Spinal cord (tissue), 9 donors: ENCODE measurements at regions not wholly inside any gene's neighbourhood (a gene's known extent, or its start where the extent isn't known, plus 50 kb on each side); places are given as distances from the start of the nearest gene placed in this dataset.

ENCODE experiments used
- DNase-seq, 6 donors: peaks; one replicate each; pipeline versions ENCODE4 v3.0.0 to v3.0.0-alpha.2; 2013 to 2015; ENCODE audit warnings: low spot score in 6 of 6, low read depth in 4 of 6
- H3K27ac ChIP-seq: one replicate; pipeline ENCODE4 v1.5.1; 2013; ENCODE audit warnings: low read depth, low read length, control low read depth
- H3K27me3 ChIP-seq: one replicate; pipeline ENCODE4 v1.6.1; 2013; ENCODE audit warnings: low read length; ENCODE audit not compliant: control insufficient read depth, insufficient read depth
- H3K36me3 ChIP-seq: one replicate; pipeline ENCODE4 v1.6.1; 2013; ENCODE audit warnings: low read length; ENCODE audit not compliant: control insufficient read depth, insufficient read depth
- H3K4me1 ChIP-seq: one replicate; pipeline ENCODE4 v1.6.1; 2013; ENCODE audit warnings: low read length; ENCODE audit not compliant: control insufficient read depth, insufficient read depth
- H3K4me3 ChIP-seq: one replicate; pipeline ENCODE4 v1.5.1; 2013; ENCODE audit warnings: low read depth, low read length, control low read depth
- H3K9me3 ChIP-seq: one replicate; pipeline ENCODE4 v1.6.1; 2013; ENCODE audit warnings: low read length; ENCODE audit not compliant: control insufficient read depth, insufficient read depth
- WGBS: methylation state at CpG from one replicate; pipeline ENCODE4 v1.1.5; 2013; ENCODE audit warnings: missing lambda C conversion rate; ENCODE audit not compliant: insufficient coverage; 5-methylcytosine and 5-hydroxymethylcytosine counted together
- donor health status: healthy.

GRCh38 chr3:163957072-163957471 is 1121.2 kb downstream of the SI start:
- Histone ChIP-seq H3K4me3 (no peak overlapping the region), H3K4me1 (no peaks in the 10 kb centered on the region), H3K9me3 (no peaks in the 10 kb centered on the region), H3K36me3 (no peaks in the 10 kb centered on the region), H3K27ac (no peak overlapping the region), H3K27me3 (no peaks in the 10 kb centered on the region)
- peak in 1 of 6 donors; percentile 14 for DNase-seq

GRCh38 chr3:163953526-163953925 is 1124.8 kb downstream of the SI start:
- H3K27ac ChIP-seq: no peak overlapping the region
- no peaks in the 10 kb centered on the region for H3K9me3 ChIP-seq
- H3K4me1 ChIP-seq: no peaks in the 10 kb centered on the region
- WGBS: 79% methylated on average over 9 of the region's 9 CpGs
- no peak for DNase-seq
- H3K27me3 ChIP-seq: no peaks in the 10 kb centered on the region
- no peak overlapping the region for H3K4me3 ChIP-seq
- no peaks in the 10 kb centered on the region for H3K36me3 ChIP-seq

GRCh38 chr3:163952499-163952898 is 1125.8 kb downstream of the SI start:
- no peaks in the 10 kb centered on the region for H3K9me3 ChIP-seq
- DNase-seq: no peak
- no peak overlapping the region for H3K4me3 ChIP-seq
- 90% methylated on average over 3 of the region's 3 CpGs for WGBS
- H3K27ac ChIP-seq: no peak overlapping the region
- H3K36me3 ChIP-seq: no peaks in the 10 kb centered on the region
- no peaks in the 10 kb centered on the region for H3K4me1 ChIP-seq
- H3K27me3 ChIP-seq: no peaks in the 10 kb centered on the region

- WGBS: no CpG with 5 or more reads among the region's 2 CpGs
- H3K36me3 ChIP-seq: no peaks in the 10 kb centered on the region
- H3K27ac ChIP-seq: no peak overlapping the region
- H3K4me1 ChIP-seq: no peaks in the 10 kb centered on the region
- no peaks in the 10 kb centered on the region for H3K27me3 ChIP-seq
- H3K9me3 ChIP-seq: no peaks in the 10 kb centered on the region
- H3K4me3 ChIP-seq: no peak overlapping the region
- peak in 2 of 6 donors; percentile 8 to 48 for DNase-seq
These were observed 1126.8 kb downstream of the SI start for GRCh38 chr3:163951397-163951987.

GRCh38 chr3:163946785-163947184 is 1131.5 kb downstream of the SI start:
- no peaks in the 10 kb centered on the region for H3K27me3 ChIP-seq
- no peak for DNase-seq
- no peak overlapping the region for H3K4me3 ChIP-seq
- H3K27ac ChIP-seq: no peak overlapping the region
- H3K36me3 ChIP-seq: no peaks in the 10 kb centered on the region
- no CpG with 5 or more reads among the region's 4 CpGs for WGBS
- H3K9me3 ChIP-seq: no peaks in the 10 kb centered on the region
- no peaks in the 10 kb centered on the region for H3K4me1 ChIP-seq

- DNase-seq: no peak
- Histone ChIP-seq H3K9me3 (no peaks in the 10 kb centered on the region), H3K36me3 (no peaks in the 10 kb centered on the region), H3K4me3 (no peak overlapping the region), H3K27me3 (no peaks in the 10 kb centered on the region), H3K27ac (no peak overlapping the region), H3K4me1 (no peaks in the 10 kb centered on the region)
- WGBS: no CpG with 5 or more reads among the region's 1 CpG
These were observed 1134.6 kb downstream of the SI start for GRCh38 chr3:163943664-163944063.

GRCh38 chr3:163939926-163940325 is 1138.4 kb downstream of the SI start:
- 100% methylated on average over 2 of the region's 3 CpGs for WGBS

GRCh38 chr3:163936543-163936942 is 1141.8 kb downstream of the SI start:
- WGBS: no CpG with 5 or more reads among the region's 1 CpG
- DNase-seq: peak in 1 of 6 donors; percentile 57

More at GRCh38 chr3:163939926-163940325, 1138.4 kb downstream of the SI start:
- Histone ChIP-seq H3K4me3 (no peak overlapping the region), H3K9me3 (no peaks in the 10 kb centered on the region), H3K36me3 (no peaks in the 10 kb centered on the region), H3K27ac (no peak overlapping the region), H3K4me1 (no peaks in the 10 kb centered on the region), H3K27me3 (no peaks in the 10 kb centered on the region)
- no peak for DNase-seq

GRCh38 chr3:163935411-163935810 is 1142.9 kb downstream of the SI start:
- no peaks in the 10 kb centered on the region for H3K4me1 ChIP-seq
- H3K4me3 ChIP-seq: no peak overlapping the region
- H3K27ac ChIP-seq: no peak overlapping the region
- 79% methylated on average over 2 of the region's 3 CpGs for WGBS
- H3K36me3 ChIP-seq: no peaks in the 10 kb centered on the region
- H3K9me3 ChIP-seq: no peaks in the 10 kb centered on the region
- no peak for DNase-seq
- H3K27me3 ChIP-seq: no peaks in the 10 kb centered on the region

More at GRCh38 chr3:163936543-163936942, 1141.8 kb downstream of the SI start:
- no peaks in the 10 kb centered on the region for H3K36me3 ChIP-seq
- H3K4me1 ChIP-seq: no peaks in the 10 kb centered on the region
- H3K4me3 ChIP-seq: no peak overlapping the region
- H3K27me3 ChIP-seq: no peaks in the 10 kb centered on the region
- no peaks in the 10 kb centered on the region for H3K9me3 ChIP-seq
- H3K27ac ChIP-seq: no peak overlapping the region

GRCh38 chr3:163929069-163929652 is 1149.1 kb downstream of the SI start:
- Histone ChIP-seq H3K27ac (no peak overlapping the region), H3K4me1 (no peaks in the 10 kb centered on the region), H3K4me3 (no peak overlapping the region), H3K9me3 (no peaks in the 10 kb centered on the region), H3K27me3 (no peaks in the 10 kb centered on the region), H3K36me3 (no peaks in the 10 kb centered on the region)
- no peak for DNase-seq
- no CpG with 5 or more reads among the region's 2 CpGs for WGBS
